ENCODE measurements at regions not wholly inside any gene's neighbourhood (a gene's known extent, or its start where the extent isn't known, plus 50 kb on each side); places are given as distances from the start of the nearest gene placed in this dataset.
"Not testable (repeated sequence)": the region's sequence is repeated elsewhere in the genome, so short reads cannot be mapped to it uniquely, and the experiment has no call there.

- intact Hi-C loops (cut with DNase I); H3K36me3 ChIP-seq; H3K27ac ChIP-seq; H3K4me1 ChIP-seq (replicated peaks); H3K27me3 ChIP-seq (replicated peaks; ENCODE audit: insufficient read depth); H3K4me3 ChIP-seq; DNase-seq (ENCODE audit: low spot score); H3K9me3 ChIP-seq: not testable (repeated sequence)
- WGBS: no CpG with 5 or more reads among the region's 2 CpGs
Observed at GRCh38 chrY:26167332-26167731, 545.4 kb downstream of the CDY1 start.

GRCh38 chrY:26179326-26179725 is 557.4 kb downstream of the CDY1 start:
- H3K36me3 ChIP-seq; DNase-seq (ENCODE audit: low spot score); H3K9me3 ChIP-seq; intact Hi-C loops (cut with DNase I); H3K27ac ChIP-seq; H3K4me3 ChIP-seq; H3K4me1 ChIP-seq (replicated peaks); H3K27me3 ChIP-seq (replicated peaks; ENCODE audit: insufficient read depth): not testable (repeated sequence)
- no CpG with 5 or more reads among the region's 6 CpGs for WGBS

- H3K9me3 ChIP-seq; H3K4me1 ChIP-seq (replicated peaks); H3K27me3 ChIP-seq (replicated peaks; ENCODE audit: insufficient read depth); H3K36me3 ChIP-seq; DNase-seq (ENCODE audit: low spot score); H3K27ac ChIP-seq; intact Hi-C loops (cut with DNase I); H3K4me3 ChIP-seq: not testable (repeated sequence)
- WGBS: no CpG with 5 or more reads among the region's 1 CpG
Observed at GRCh38 chrY:26224974-26225373, 603.1 kb downstream of the CDY1 start.

GRCh38 chrY:26225468-26225867 is 603.6 kb downstream of the CDY1 start:
- WGBS: no CpG with 5 or more reads among the region's 1 CpG
- DNase-seq (ENCODE audit: low spot score); H3K4me1 ChIP-seq (replicated peaks); intact Hi-C loops (cut with DNase I); H3K27me3 ChIP-seq (replicated peaks; ENCODE audit: insufficient read depth); H3K36me3 ChIP-seq; H3K27ac ChIP-seq; H3K9me3 ChIP-seq; H3K4me3 ChIP-seq: not testable (repeated sequence)

- H3K27me3 ChIP-seq (replicated peaks; ENCODE audit: insufficient read depth); H3K4me3 ChIP-seq; H3K4me1 ChIP-seq (replicated peaks); DNase-seq (ENCODE audit: low spot score); H3K9me3 ChIP-seq; intact Hi-C loops (cut with DNase I); H3K36me3 ChIP-seq; H3K27ac ChIP-seq: not testable (repeated sequence)
- WGBS: no CpG with 5 or more reads among the region's 5 CpGs
Observed at GRCh38 chrY:26240944-26241343, 619.0 kb downstream of the CDY1 start.

GRCh38 chrY:26254262-26254661 is 632.3 kb downstream of the CDY1 start:
- H3K27me3 ChIP-seq (replicated peaks; ENCODE audit: insufficient read depth); H3K9me3 ChIP-seq; intact Hi-C loops (cut with DNase I); H3K4me3 ChIP-seq; H3K4me1 ChIP-seq (replicated peaks); DNase-seq (ENCODE audit: low spot score); H3K27ac ChIP-seq; H3K36me3 ChIP-seq: not testable (repeated sequence)

- intact Hi-C loops (cut with DNase I): not testable (repeated sequence)
- WGBS: no CpG with 5 or more reads among the region's 3 CpGs
Observed at GRCh38 chrY:26265449-26265848, 643.5 kb downstream of the CDY1 start.

GRCh38 chrY:26268421-26268820 is 646.5 kb downstream of the CDY1 start:
- H3K4me3 ChIP-seq; H3K4me1 ChIP-seq (replicated peaks); H3K27ac ChIP-seq; intact Hi-C loops (cut with DNase I); DNase-seq (ENCODE audit: low spot score); H3K27me3 ChIP-seq (replicated peaks; ENCODE audit: insufficient read depth); H3K9me3 ChIP-seq; H3K36me3 ChIP-seq: not testable (repeated sequence)
- WGBS: no CpG with 5 or more reads among the region's 3 CpGs

More at GRCh38 chrY:26265449-26265848, 643.5 kb downstream of the CDY1 start:
- H3K4me3 ChIP-seq; H3K27ac ChIP-seq; H3K36me3 ChIP-seq; H3K27me3 ChIP-seq (replicated peaks; ENCODE audit: insufficient read depth); H3K4me1 ChIP-seq (replicated peaks); DNase-seq (ENCODE audit: low spot score); H3K9me3 ChIP-seq: not testable (repeated sequence)

GRCh38 chrY:26268934-26269333 is 647.0 kb downstream of the CDY1 start:
- DNase-seq (ENCODE audit: low spot score); H3K27ac ChIP-seq; H3K27me3 ChIP-seq (replicated peaks; ENCODE audit: insufficient read depth); intact Hi-C loops (cut with DNase I); H3K9me3 ChIP-seq; H3K36me3 ChIP-seq; H3K4me3 ChIP-seq; H3K4me1 ChIP-seq (replicated peaks): not testable (repeated sequence)
- no CpG with 5 or more reads among the region's 2 CpGs for WGBS

GRCh38 chrY:26273089-26273488 is 651.2 kb downstream of the CDY1 start:
- H3K9me3 ChIP-seq; H3K27me3 ChIP-seq (replicated peaks; ENCODE audit: insufficient read depth); H3K36me3 ChIP-seq; intact Hi-C loops (cut with DNase I); H3K4me3 ChIP-seq; H3K4me1 ChIP-seq (replicated peaks); DNase-seq (ENCODE audit: low spot score); H3K27ac ChIP-seq: not testable (repeated sequence)
- no CpG with 5 or more reads among the region's 2 CpGs for WGBS

- DNase-seq (ENCODE audit: low spot score); H3K27ac ChIP-seq; H3K9me3 ChIP-seq; H3K36me3 ChIP-seq; intact Hi-C loops (cut with DNase I); H3K4me1 ChIP-seq (replicated peaks); H3K4me3 ChIP-seq; H3K27me3 ChIP-seq (replicated peaks; ENCODE audit: insufficient read depth): not testable (repeated sequence)
Observed at GRCh38 chrY:26306046-26306445, 684.1 kb downstream of the CDY1 start.

- intact Hi-C loops (cut with DNase I); H3K4me1 ChIP-seq (replicated peaks); DNase-seq (ENCODE audit: low spot score); H3K27ac ChIP-seq; H3K36me3 ChIP-seq; H3K27me3 ChIP-seq (replicated peaks; ENCODE audit: insufficient read depth); H3K9me3 ChIP-seq; H3K4me3 ChIP-seq: not testable (repeated sequence)
- no CpG with 5 or more reads among the region's 1 CpG for WGBS
Observed at GRCh38 chrY:26306630-26307385, 684.9 kb downstream of the CDY1 start.

GRCh38 chrY:26308308-26308707 is 686.4 kb downstream of the CDY1 start:
- H3K4me3 ChIP-seq; H3K36me3 ChIP-seq; H3K4me1 ChIP-seq (replicated peaks); H3K27ac ChIP-seq; H3K9me3 ChIP-seq; DNase-seq (ENCODE audit: low spot score); H3K27me3 ChIP-seq (replicated peaks; ENCODE audit: insufficient read depth); intact Hi-C loops (cut with DNase I): not testable (repeated sequence)

All from prostate gland (tissue), 2 donors.